ENCODE measurements at regions not wholly inside any gene's neighbourhood (a gene's known extent, or its start where the extent isn't known, plus 50 kb on each side); places are given as distances from the start of the nearest gene placed in this dataset.

GRCh38 chr18:26794230-26795101, 71.0 kb downstream of the AQP4 start:
- Histone ChIP-seq H3K36me3 (ENCODE audit: control insufficient read depth, insufficient read depth, low read length) (no peaks in the 10 kb centered on the region), H3K27me3 (ENCODE audit: control insufficient read depth, insufficient read depth, low read length) (no peaks in the 10 kb centered on the region)

GRCh38 chr18:26792661-26793060, 72.8 kb downstream of the AQP4 start:
- H3K27me3 ChIP-seq (ENCODE audit: control insufficient read depth, insufficient read depth, low read length): no peaks in the 10 kb centered on the region
- H3K9ac ChIP-seq (ENCODE audit: low read depth, low read length): no peak overlapping the region
- H3K9me3 ChIP-seq (ENCODE audit: control insufficient read depth, insufficient read depth, low read length): no peaks in the 10 kb centered on the region
- no peak overlapping the region for H3K4me3 ChIP-seq (ENCODE audit: low read depth, low read length)
- no peaks in the 10 kb centered on the region for H3K36me3 ChIP-seq (ENCODE audit: control insufficient read depth, insufficient read depth, low read length)
- no peaks in the 10 kb centered on the region for H3K4me1 ChIP-seq (ENCODE audit: control insufficient read depth, insufficient read depth, low read length)

More at GRCh38 chr18:26794230-26795101, 71.0 kb downstream of the AQP4 start:
- Histone ChIP-seq H3K9ac (ENCODE audit: low read depth, low read length) (no peak overlapping the region), H3K9me3 (ENCODE audit: control insufficient read depth, insufficient read depth, low read length) (no peaks in the 10 kb centered on the region), H3K4me1 (ENCODE audit: control insufficient read depth, insufficient read depth, low read length) (no peaks in the 10 kb centered on the region), H3K4me3 (ENCODE audit: low read depth, low read length) (no peak overlapping the region)

GRCh38 chr18:26791676-26792075, 73.8 kb downstream of the AQP4 start:
- Histone ChIP-seq H3K36me3 (ENCODE audit: control insufficient read depth, insufficient read depth, low read length) (no peaks in the 10 kb centered on the region), H3K9me3 (ENCODE audit: control insufficient read depth, insufficient read depth, low read length) (no peaks in the 10 kb centered on the region), H3K4me1 (ENCODE audit: control insufficient read depth, insufficient read depth, low read length) (no peaks in the 10 kb centered on the region), H3K27me3 (ENCODE audit: control insufficient read depth, insufficient read depth, low read length) (no peaks in the 10 kb centered on the region), H3K4me3 (ENCODE audit: low read depth, low read length) (no peak overlapping the region), H3K9ac (ENCODE audit: low read depth, low read length) (no peak overlapping the region)

- Histone ChIP-seq H3K4me1 (ENCODE audit: control insufficient read depth, insufficient read depth, low read length) (peaks cover 3% of the 10 kb centered on the region), H3K36me3 (ENCODE audit: control insufficient read depth, insufficient read depth, low read length) (no peaks in the 10 kb centered on the region), H3K4me3 (ENCODE audit: low read depth, low read length) (no peak overlapping the region), H3K9ac (ENCODE audit: low read depth, low read length) (no peak overlapping the region), H3K9me3 (ENCODE audit: control insufficient read depth, insufficient read depth, low read length) (no peaks in the 10 kb centered on the region), H3K27me3 (ENCODE audit: control insufficient read depth, insufficient read depth, low read length) (no peaks in the 10 kb centered on the region)
Observed at GRCh38 chr18:26784599-26784998, 80.9 kb downstream of the AQP4 start.

GRCh38 chr18:26783170-26783569, 82.3 kb downstream of the AQP4 start:
- no peaks in the 10 kb centered on the region for H3K27me3 ChIP-seq (ENCODE audit: control insufficient read depth, insufficient read depth, low read length)
- peaks cover 3% of the 10 kb centered on the region for H3K4me1 ChIP-seq (ENCODE audit: control insufficient read depth, insufficient read depth, low read length)
- H3K9ac ChIP-seq (ENCODE audit: low read depth, low read length): no peak overlapping the region

GRCh38 chr18:26780520-26781325, 84.8 kb downstream of the AQP4 start:
- H3K36me3 ChIP-seq (ENCODE audit: control insufficient read depth, insufficient read depth, low read length): no peaks in the 10 kb centered on the region
- no peaks in the 10 kb centered on the region for H3K27me3 ChIP-seq (ENCODE audit: control insufficient read depth, insufficient read depth, low read length)
- no peak overlapping the region for H3K4me3 ChIP-seq (ENCODE audit: low read depth, low read length)
- no peaks in the 10 kb centered on the region for H3K9me3 ChIP-seq (ENCODE audit: control insufficient read depth, insufficient read depth, low read length)
- peaks cover 11% of the 10 kb centered on the region for H3K4me1 ChIP-seq (ENCODE audit: control insufficient read depth, insufficient read depth, low read length)
- no peak overlapping the region for H3K9ac ChIP-seq (ENCODE audit: low read depth, low read length)

More at GRCh38 chr18:26783170-26783569, 82.3 kb downstream of the AQP4 start:
- Histone ChIP-seq H3K4me3 (ENCODE audit: low read depth, low read length) (no peak overlapping the region), H3K9me3 (ENCODE audit: control insufficient read depth, insufficient read depth, low read length) (no peaks in the 10 kb centered on the region), H3K36me3 (ENCODE audit: control insufficient read depth, insufficient read depth, low read length) (no peaks in the 10 kb centered on the region)

GRCh38 chr18:26778054-26778393, 87.5 kb downstream of the AQP4 start:
- Histone ChIP-seq H3K9me3 (ENCODE audit: control insufficient read depth, insufficient read depth, low read length) (no peaks in the 10 kb centered on the region), H3K36me3 (ENCODE audit: control insufficient read depth, insufficient read depth, low read length) (no peaks in the 10 kb centered on the region), H3K27me3 (ENCODE audit: control insufficient read depth, insufficient read depth, low read length) (no peaks in the 10 kb centered on the region), H3K4me1 (ENCODE audit: control insufficient read depth, insufficient read depth, low read length) (peaks cover 11% of the 10 kb centered on the region), H3K4me3 (ENCODE audit: low read depth, low read length) (no peak overlapping the region), H3K9ac (ENCODE audit: low read depth, low read length) (no peak overlapping the region)

GRCh38 chr18:26777351-26778053, 88.0 kb downstream of the AQP4 start:
- Histone ChIP-seq H3K9me3 (ENCODE audit: control insufficient read depth, insufficient read depth, low read length) (no peaks in the 10 kb centered on the region), H3K9ac (ENCODE audit: low read depth, low read length) (no peak overlapping the region), H3K27me3 (ENCODE audit: control insufficient read depth, insufficient read depth, low read length) (no peaks in the 10 kb centered on the region), H3K4me1 (ENCODE audit: control insufficient read depth, insufficient read depth, low read length) (peaks cover 11% of the 10 kb centered on the region), H3K36me3 (ENCODE audit: control insufficient read depth, insufficient read depth, low read length) (no peaks in the 10 kb centered on the region), H3K4me3 (ENCODE audit: low read depth, low read length) (no peak overlapping the region)

GRCh38 chr18:26772691-26773090, 92.8 kb downstream of the AQP4 start:
- no peaks in the 10 kb centered on the region for H3K36me3 ChIP-seq (ENCODE audit: control insufficient read depth, insufficient read depth, low read length)
- no peaks in the 10 kb centered on the region for H3K9me3 ChIP-seq (ENCODE audit: control insufficient read depth, insufficient read depth, low read length)
- no peak overlapping the region for H3K9ac ChIP-seq (ENCODE audit: low read depth, low read length)

GRCh38 chr18:26771524-26771923, 94.0 kb downstream of the AQP4 start:
- Histone ChIP-seq H3K9ac (ENCODE audit: low read depth, low read length) (no peak overlapping the region), H3K36me3 (ENCODE audit: control insufficient read depth, insufficient read depth, low read length) (no peaks in the 10 kb centered on the region), H3K4me3 (ENCODE audit: low read depth, low read length) (no peak overlapping the region), H3K9me3 (ENCODE audit: control insufficient read depth, insufficient read depth, low read length) (no peaks in the 10 kb centered on the region), H3K27me3 (ENCODE audit: control insufficient read depth, insufficient read depth, low read length) (no peaks in the 10 kb centered on the region), H3K4me1 (ENCODE audit: control insufficient read depth, insufficient read depth, low read length) (peaks cover under 1% of the 10 kb centered on the region)

More at GRCh38 chr18:26772691-26773090, 92.8 kb downstream of the AQP4 start:
- Histone ChIP-seq H3K4me1 (ENCODE audit: control insufficient read depth, insufficient read depth, low read length) (peaks cover 9% of the 10 kb centered on the region), H3K4me3 (ENCODE audit: low read depth, low read length) (no peak overlapping the region), H3K27me3 (ENCODE audit: control insufficient read depth, insufficient read depth, low read length) (no peaks in the 10 kb centered on the region)

- no peaks in the 10 kb centered on the region for H3K27me3 ChIP-seq (ENCODE audit: control insufficient read depth, insufficient read depth, low read length)
- H3K36me3 ChIP-seq (ENCODE audit: control insufficient read depth, insufficient read depth, low read length): no peaks in the 10 kb centered on the region
- H3K9ac ChIP-seq (ENCODE audit: low read depth, low read length): no peak overlapping the region
- no peaks in the 10 kb centered on the region for H3K4me1 ChIP-seq (ENCODE audit: control insufficient read depth, insufficient read depth, low read length)
- H3K4me3 ChIP-seq (ENCODE audit: low read depth, low read length): no peak overlapping the region
- H3K9me3 ChIP-seq (ENCODE audit: control insufficient read depth, insufficient read depth, low read length): no peaks in the 10 kb centered on the region
Observed at GRCh38 chr18:26768385-26768784, 97.1 kb downstream of the AQP4 start.
